ENCODE measurements at regions not wholly inside any gene's neighbourhood (a gene's known extent, or its start where the extent isn't known, plus 50 kb on each side); places are given as distances from the start of the nearest gene placed in this dataset.

GRCh38 chr9:28079677-28080076 lies 506.4 kb upstream of the C9orf72 start:
- TF ChIP-seq CTCF (IDR thresholded peaks at IDR 0.05) = no peak

DNA sequence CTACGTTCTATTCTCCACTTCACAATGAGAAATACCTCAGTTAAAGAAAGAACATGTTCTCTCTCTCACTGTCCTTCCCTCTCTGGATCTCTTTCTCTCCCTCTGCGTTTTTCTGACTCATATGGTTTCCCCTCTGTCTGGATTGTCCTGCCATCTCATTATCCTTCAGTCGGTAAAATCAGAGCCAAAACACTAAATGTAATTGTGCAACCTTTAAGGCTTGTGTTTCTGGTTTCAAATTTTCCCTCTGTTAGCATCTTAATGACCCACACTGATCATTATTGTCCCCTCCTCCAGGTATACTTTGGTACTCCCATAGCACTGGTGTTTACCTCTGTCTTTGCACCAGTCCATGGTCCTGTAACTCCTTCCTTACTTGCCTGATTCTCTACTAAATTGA lies 509.4 kb upstream of the C9orf72 start:
- no peak for TF ChIP-seq CTCF (IDR thresholded peaks at IDR 0.05)

- TF ChIP-seq CTCF (IDR thresholded peaks at IDR 0.05) = no peak
Observed at GRCh38 chr9:28086881-28087280, 513.6 kb upstream of the C9orf72 start.

DNA sequence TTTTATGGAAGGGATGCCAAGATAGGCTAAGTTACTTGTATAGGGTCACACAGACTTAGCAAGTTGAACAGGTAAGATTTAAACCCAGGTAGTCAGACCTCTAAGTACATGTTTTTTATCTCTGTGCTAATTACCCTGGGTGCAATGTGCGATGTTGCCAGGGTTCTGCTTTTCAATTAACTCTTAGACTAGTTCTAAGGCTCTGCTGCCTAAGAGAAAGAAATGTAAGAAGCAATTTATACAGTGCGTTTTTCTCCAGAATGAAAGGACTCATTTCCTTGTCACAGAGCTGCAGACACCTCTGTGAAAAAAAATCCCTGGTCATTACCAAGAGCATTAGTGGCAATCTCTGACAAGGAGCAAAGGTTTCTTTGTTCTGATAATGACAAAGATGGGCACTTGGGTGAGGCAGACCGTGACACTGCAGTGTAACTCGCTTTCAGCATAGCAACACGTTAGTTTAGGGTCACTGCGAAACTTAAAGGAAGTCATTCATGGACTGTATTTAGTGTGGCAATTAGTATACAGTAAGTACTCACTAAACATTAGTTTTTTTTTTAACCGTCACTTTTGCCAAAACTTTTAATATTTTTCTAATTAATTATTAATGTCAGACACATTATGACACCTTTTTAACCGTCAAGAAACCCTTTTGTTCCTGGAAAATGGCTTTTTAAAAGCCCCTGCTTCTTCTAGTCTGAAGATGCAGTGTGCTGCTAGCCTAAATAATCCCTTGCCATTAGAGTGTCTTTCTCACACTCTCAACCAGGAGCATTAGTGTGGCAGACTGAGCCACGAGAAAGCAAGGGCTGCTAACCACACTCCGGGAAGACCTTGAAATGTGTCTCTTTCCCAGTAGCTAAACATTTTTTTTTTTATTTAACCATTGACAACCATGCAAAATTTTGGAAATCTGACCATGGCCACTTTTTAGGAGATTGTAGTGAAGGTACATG lies 520.0 kb upstream of the C9orf72 start:
- no peak for TF ChIP-seq CTCF (IDR thresholded peaks at IDR 0.05)

GRCh38 chr9:28101509-28101908 lies 528.2 kb upstream of the C9orf72 start:
- TF ChIP-seq CTCF (IDR thresholded peaks at IDR 0.05) = no peak

DNA sequence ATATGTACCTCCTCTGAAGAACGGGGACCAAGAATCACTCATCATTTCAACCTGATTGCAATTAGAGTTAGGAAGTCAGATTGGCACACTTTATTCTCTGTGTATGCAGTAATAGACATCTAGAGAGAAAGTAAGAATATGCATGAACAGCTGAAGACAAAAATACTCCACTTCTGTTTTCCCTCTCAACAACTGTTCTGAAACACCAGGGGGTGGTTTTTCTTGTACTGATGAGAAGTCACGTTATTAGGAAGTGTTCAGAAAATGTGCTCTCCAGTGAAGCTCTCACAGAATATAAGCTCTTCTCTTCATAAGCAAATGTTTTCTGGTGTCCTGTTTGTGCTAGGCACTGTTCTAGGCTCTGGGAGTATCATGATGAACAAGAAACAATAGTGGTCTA lies 531.7 kb upstream of the C9orf72 start:
- no peak for TF ChIP-seq CTCF (IDR thresholded peaks at IDR 0.05)

- no peak for TF ChIP-seq CTCF (IDR thresholded peaks at IDR 0.05)
Observed at GRCh38 chr9:28120184-28120583, 546.9 kb upstream of the C9orf72 start.
